Bronchial epithelial cell (primary cell): ENCODE measurements at regions not wholly inside any gene's neighbourhood (a gene's known extent, or its start where the extent isn't known, plus 50 kb on each side); places are given as distances from the start of the nearest gene placed in this dataset.

Experiments
- DNase-seq: peaks from one replicate; pipeline ENCODE4 v3.0.0-alpha.2; 2010; ENCODE audit warnings: low read depth
- FAIRE-seq: peaks from 2 replicates; lab custom pipeline; 2011; peaks lifted over from hg19 to GRCh38; lab: Jason Lieb, UNC
- H3K27me3 ChIP-seq: 2 replicates; pipeline ENCODE4 v1.5.1; 2011; ENCODE audit warnings: low read length; ENCODE audit not compliant: control insufficient read depth, insufficient read depth
- H3K36me3 ChIP-seq: 2 replicates; pipeline ENCODE4 v1.5.1; 2011; ENCODE audit warnings: low read length; ENCODE audit not compliant: control insufficient read depth, insufficient read depth
- H3K4me3 ChIP-seq: 2 replicates; pipeline ENCODE4 v1.5.1; 2011; ENCODE audit warnings: mild to moderate bottlenecking, low read depth, low read length, control low read depth
- CTCF ChIP-seq: IDR thresholded peaks from 2 replicates; pipeline ENCODE4 v1.5.1; 2011; ENCODE audit warnings: mild to moderate bottlenecking, moderate library complexity, low read length, control low read depth, inconsistent platforms; ENCODE audit not compliant: insufficient read depth, severe bottlenecking

DNA sequence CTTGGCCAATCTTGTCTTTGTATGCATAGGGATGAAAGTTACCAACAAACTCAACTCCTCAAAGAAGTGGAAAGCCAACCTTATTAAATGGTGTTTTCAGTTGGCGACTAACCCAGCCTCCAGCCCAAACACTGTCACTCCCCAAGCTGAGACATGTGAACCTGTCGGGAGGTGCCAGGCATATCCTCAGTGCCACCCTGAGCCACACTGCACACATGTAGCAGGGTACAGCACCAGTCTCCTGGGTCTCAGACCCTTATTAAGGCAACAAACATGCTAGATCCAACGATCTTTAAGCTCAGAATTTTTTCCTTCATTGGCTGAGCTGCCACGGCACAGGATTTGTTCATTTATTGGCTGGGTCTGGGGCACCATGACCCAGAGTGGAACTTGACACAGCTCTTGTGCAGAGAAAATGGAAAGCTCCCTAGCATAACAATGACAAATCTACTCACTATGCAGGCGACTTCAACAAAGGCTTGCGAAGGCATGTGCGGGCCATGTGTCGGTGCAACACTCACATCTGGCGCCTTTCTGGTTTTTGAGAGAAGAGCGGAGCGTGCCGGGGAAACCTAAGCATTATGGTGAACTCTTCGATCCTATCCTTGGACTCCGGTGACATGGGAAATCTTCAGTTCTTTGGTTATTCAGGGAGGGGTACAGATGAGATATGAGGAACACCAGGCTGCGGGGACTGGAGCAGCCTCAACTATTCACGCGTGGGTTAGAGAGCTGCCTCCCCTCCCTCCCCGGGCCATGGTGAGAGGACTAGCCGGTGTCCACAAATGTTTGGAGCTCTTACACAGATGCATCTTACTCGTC is 190.1 kb downstream of the FAM43A start:
- H3K27me3 ChIP-seq = no peaks in the 10 kb centered on the region
- no peak for FAIRE-seq
- H3K36me3 ChIP-seq = no peaks in the 10 kb centered on the region
- DNase-seq = no peak
- no peak for TF ChIP-seq CTCF
- no peak overlapping the region for H3K4me3 ChIP-seq

- Histone ChIP-seq H3K4me3 (no peak overlapping the region), H3K36me3 (no peaks in the 10 kb centered on the region), H3K27me3 (no peaks in the 10 kb centered on the region)
- no peak for DNase-seq
- FAIRE-seq = no peak
- TF ChIP-seq CTCF = no peak
These were observed 190.9 kb downstream of the FAM43A start for GRCh38 chr3:194876403-194877095.

- DNase-seq (no peak), FAIRE-seq (no peak)
- Histone ChIP-seq H3K4me3 (no peak overlapping the region), H3K36me3 (no peaks in the 10 kb centered on the region), H3K27me3 (no peaks in the 10 kb centered on the region)
- no peak for TF ChIP-seq CTCF
These were observed 191.8 kb downstream of the FAM43A start for GRCh38 chr3:194877291-194878119.

- DNase-seq (no peak), FAIRE-seq (no peak)
- no peak for TF ChIP-seq CTCF
- Histone ChIP-seq H3K4me3 (no peak overlapping the region), H3K36me3 (no peaks in the 10 kb centered on the region), H3K27me3 (no peaks in the 10 kb centered on the region)
These were observed 193.6 kb downstream of the FAM43A start for GRCh38 chr3:194879126-194879877.

GRCh38 chr3:194879991-194880939 is 194.6 kb downstream of the FAM43A start:
- no peaks in the 10 kb centered on the region for H3K36me3 ChIP-seq
- FAIRE-seq (no peak), DNase-seq (no peak)
- H3K27me3 ChIP-seq = no peaks in the 10 kb centered on the region
- H3K4me3 ChIP-seq = no peak overlapping the region
- TF ChIP-seq CTCF = no peak
